Neural cell (in vitro differentiated cells): ENCODE measurements at regions not wholly inside any gene's neighbourhood (a gene's known extent, or its start where the extent isn't known, plus 50 kb on each side); places are given as distances from the start of the nearest gene placed in this dataset.

Experiments used
- CTCF ChIP-seq: fragments of 450-650 bp; IDR thresholded peaks from 2 replicates; pipeline ENCODE4 v1.5.1; 2014; ENCODE audit warnings: antibody characterized with exemption, mild to moderate bottlenecking, moderate library complexity; ENCODE audit not compliant: poor library complexity, severe bottlenecking
- MXI1 ChIP-seq: fragments of 450-650 bp; conservative IDR thresholded peaks from 2 replicates; pipeline ENCODE4 v1.6.1; 2014; ENCODE audit warnings: antibody characterized with exemption, mild to moderate bottlenecking; ENCODE audit not compliant: poor library complexity, severe bottlenecking
- POLR2AphosphoS5 ChIP-seq: IDR thresholded peaks from 2 replicates; pipeline ENCODE4 v1.6.1; 2012
- RAD21 ChIP-seq: fragments of 450-650 bp; conservative IDR thresholded peaks from 2 replicates; pipeline ENCODE4 v1.6.1; 2014; ENCODE audit warnings: antibody characterized with exemption, mild to moderate bottlenecking, moderate library complexity
- REST ChIP-seq: IDR thresholded peaks from 2 replicates; pipeline ENCODE4 v1.6.1; 2012; ENCODE audit warnings: borderline replicate concordance

GRCh38 chr5:28110781-28111180 lies 1072.4 kb upstream of the CDH9 start:
- TF ChIP-seq CTCF (no peak), POLR2AphosphoS5 (no peak), REST (no peak), MXI1 (no peak), RAD21 (no peak)
